Stimulated activated CD8-positive, alpha-beta memory T cell treated with anti-CD3 and anti-CD28 coated beads, Interleukin-12 subunit alpha, Interleukin-12 subunit beta, amount 100 ng/mL, for 24 hours (primary cell): ENCODE measurements at regions not wholly inside any gene's neighbourhood (a gene's known extent, or its start where the extent isn't known, plus 50 kb on each side); places are given as distances from the start of the nearest gene placed in this dataset.

ENCODE experiments used
- DNase-seq: peaks from one replicate; pipeline ENCODE4 v3.0.0-alpha.2; 2020; ENCODE audit errors: extremely low read depth

DNA sequence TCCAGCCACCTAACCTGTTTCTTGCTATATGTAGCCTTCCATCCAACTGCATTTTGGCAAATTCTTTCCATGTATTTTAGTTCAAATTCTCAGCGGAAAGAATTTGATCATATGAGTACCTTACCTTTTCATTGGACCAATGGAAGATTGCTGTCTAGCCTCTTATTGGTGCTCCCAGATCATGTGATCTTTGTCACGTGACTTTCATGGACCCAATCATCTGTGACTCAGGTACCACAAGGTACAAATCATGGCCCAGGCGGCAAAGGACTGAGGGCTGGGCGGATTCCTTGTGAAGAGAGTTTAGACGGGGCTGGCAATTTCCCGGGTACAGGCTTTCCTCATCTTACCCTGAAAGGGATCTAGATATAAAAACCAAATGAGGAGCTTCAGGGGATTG is 85.9 kb upstream of the TBX20 start:
- no peak for DNase-seq

DNA sequence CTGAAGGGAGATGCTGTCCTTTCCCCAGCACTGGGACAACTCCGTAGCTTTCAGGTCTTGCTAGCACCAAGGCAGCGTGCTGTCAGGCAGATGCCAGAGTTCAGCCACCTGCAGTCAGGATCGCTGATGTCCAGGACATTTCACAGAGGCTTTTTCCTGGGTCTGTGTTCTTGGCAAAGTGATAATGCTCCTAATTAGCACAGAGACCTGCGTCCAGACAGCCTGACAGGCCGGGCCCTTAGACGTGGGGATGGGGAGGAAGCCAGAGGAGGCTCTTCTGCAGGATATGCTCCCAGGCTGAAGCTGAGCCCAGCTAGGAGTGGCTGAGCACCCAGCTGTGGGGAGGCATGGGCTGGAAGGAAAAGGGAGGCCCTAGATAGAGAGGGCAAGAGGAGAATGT is 82.5 kb upstream of the TBX20 start:
- no peak for DNase-seq

DNA sequence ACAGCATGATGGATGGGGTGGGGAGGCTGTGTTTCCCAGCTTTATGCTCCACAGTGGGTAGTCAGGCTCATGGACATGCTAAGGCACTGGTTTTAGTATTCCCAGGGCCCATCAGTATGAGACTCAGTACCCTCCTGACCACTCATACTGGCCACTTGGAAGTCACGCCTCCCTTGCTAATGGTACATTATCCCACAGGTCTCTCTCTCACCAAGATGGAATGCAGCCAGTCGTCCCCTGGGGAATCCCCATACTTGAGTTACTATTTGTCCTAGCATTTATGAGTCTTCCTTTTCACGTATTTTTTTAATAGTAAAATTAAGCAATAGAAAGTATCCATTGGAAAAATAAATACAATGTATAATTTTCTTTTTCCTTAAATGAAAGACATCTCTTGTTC is 80.6 kb upstream of the TBX20 start:
- DNase-seq, result no peak

DNA sequence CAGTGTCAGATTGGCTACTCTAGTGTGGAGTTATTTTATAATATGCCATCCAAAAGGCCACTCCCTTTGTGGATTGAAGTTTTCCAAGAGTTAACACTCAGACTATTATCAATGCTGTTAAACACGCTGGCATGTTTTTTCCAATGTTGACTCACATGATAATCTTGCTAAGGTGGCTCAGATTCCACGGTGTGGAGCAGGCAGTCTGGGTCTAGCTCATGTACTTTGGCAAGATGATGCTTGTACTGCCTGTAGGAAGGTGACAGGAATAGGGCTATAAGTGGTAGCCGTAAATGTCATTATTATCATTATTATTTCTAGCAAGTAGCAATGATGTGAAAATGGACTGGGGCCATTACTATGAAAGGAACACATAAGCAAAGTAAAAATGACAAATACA is 79.4 kb upstream of the TBX20 start:
- DNase-seq, result no peak

DNA sequence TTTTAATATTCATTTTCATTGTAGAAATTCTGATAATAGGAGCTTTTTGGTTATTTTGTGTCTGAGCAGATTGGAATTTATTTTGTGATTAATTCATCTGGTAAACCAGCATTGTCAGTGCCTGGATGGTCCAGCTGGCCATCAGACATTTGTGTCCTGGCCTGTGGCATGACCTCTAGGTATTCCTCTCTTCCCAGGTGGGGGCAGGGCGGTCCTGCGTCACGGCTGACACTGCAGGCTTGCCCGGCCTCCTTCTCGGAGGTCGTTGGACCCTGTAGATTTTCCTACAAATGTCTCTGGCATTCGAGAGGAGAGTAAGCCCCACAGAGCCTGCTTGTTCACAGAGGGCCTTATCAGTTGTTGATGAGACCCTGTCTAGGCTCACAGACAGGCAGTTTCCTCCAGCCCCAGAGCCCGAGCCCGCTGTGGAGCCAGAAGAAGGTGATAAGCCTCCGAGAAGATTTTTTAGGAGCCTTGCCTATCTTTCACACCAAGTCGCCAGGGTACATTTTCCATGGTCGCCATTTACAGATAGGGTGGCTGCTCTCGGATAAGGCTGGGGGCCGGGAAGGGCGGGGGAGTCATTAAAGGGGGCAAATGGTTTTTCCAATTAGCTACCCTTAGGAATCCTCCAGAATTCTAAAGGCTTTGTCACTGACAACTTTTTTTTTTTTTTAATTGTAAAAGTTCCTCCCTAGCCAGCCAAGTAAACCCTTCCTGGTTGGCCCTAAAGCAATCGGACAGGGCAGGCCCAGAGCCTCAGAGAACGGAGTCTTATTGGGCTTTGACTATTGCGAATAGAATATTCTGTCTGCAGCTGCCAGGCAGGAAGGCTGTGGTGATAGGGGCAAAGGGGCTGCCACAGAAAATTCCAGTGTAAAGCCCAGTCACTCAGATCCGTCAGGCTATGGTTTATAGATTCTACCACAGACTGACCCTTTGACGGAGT is 78.1 kb upstream of the TBX20 start:
- DNase-seq, result no peak

DNA sequence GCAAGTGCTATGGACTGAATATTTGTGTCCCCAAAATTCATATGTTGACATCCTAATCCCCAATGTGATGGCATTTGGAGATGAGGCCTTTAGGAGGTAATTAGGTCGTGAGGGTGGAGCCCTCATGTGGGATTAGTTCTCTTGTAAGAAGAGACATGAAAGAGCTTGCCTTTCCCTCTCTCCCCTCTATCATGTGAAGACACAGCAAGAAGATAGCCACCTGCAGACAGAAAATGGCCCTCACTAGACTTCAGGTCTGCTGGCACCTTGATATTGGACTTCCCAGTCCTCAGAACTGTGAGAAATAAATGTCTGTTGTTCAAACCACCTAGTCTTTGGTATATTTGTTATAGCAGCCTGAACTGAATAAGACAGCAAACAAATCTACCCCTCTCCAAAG is 75.1 kb upstream of the TBX20 start:
- no peak for DNase-seq

DNA sequence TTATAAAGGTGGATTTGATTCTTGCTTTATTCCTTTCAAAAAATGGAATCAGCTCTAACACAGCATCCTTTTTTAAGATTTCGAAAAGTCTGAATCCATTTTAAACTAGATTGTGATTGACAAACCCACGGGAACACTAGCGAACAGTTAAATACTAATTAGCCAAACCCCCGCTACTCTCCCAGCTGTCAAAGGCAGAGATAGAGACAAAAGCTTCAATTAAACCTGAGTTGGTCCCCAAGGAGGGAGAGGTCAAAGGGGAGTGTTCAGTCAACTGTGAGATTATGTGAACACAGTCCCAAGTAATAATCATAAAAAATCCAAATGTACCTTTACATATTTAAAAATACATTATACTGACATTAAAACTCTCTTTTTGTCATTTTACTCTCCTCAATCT is 65.7 kb upstream of the TBX20 start:
- DNase-seq, result no peak

DNA sequence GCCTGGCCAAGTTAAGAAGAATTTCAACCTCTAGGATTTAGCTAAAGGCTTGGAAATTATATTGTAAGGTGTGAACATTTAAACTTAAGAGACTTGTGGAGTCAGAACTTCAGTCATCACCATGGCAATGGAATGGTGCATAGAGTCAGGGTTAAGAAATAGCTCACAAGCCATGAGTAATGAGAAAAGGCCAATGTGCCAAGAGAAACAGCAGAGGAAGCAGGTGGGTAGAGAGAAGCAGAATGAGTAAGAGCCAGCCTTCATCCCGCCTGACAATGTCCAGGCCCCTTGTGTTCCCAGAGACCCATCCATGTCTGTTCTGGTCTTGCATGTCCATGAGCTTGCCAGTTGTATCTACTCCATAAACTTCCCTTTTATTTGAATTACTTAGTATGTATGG is 62.6 kb upstream of the TBX20 start:
- no peak for DNase-seq

DNA sequence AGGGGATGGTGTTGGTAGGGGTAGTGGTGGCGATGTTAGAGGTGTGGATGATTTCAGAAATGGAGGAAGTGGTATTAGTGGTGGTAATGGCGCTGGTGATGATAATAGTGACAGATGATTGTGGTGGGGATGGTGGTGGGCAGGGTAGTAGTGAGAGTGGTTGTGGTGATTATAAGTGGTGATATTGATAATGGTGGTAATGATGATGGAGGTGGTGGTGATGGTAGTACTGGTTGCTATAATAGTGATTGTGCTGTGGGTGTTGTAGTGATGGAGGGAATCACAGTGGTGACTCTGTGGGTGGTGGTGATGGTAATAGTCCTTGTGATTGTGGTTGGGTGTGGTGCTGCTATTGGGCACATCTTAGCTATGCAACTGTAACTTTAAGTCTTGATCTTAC is 61.6 kb upstream of the TBX20 start:
- DNase-seq, result no peak

DNA sequence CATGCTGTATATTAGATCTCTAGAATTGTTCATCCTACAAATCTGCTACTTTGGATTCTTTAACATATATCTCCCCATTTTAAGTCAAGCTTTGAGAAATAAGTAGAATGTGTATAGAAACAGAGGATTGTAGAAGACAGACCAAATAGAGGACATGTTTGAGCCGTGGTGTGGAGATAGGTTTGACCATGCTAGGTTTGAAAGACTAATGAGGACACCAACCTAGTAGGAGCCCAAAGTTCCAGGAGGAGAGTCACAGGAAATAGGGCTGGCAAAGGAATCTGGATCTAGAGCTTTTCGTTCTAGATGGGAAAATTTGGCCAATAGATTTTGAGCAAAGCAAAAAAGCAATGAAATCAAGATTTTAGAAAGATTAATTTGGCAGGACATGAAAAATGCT is 60.5 kb upstream of the TBX20 start:
- DNase-seq, result no peak

DNA sequence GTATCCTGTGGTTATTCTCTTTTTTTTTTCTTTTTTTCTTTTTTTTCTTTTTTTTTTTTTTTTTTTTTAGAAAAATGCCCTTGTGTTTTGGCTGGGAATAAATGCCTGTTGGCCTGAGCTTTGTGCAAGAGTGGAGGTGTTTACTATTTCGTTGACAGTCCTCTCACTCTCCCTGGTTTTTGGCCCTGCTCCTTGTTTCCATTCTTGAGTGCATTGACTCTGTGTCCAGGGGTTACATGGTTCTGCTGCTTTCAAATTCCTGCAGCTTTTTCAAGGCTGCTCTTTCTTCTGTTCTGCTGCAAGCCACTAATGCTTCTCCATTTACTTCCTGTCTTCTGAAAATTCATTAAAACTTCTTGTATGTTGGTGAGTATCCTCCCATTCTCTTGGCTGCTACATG is 59.7 kb upstream of the TBX20 start:
- no peak for DNase-seq
